ENCODE measurements at regions not wholly inside any gene's neighbourhood (a gene's known extent, or its start where the extent isn't known, plus 50 kb on each side); places are given as distances from the start of the nearest gene placed in this dataset.

GRCh38 chr5:141785135-141785534 is 93.1 kb downstream of the PCDH1 start:
- H3K27me3 ChIP-seq (ENCODE audit: control insufficient read depth, insufficient read depth, low read length), result peaks cover 17% of the 10 kb centered on the region
- no peaks in the 10 kb centered on the region for H3K4me1 ChIP-seq (ENCODE audit: control insufficient read depth, extremely low read depth, insufficient read depth, low read length)
- H2AFZ ChIP-seq (ENCODE audit: low read length), result no peak overlapping the region
- no peak overlapping the region for H3K9ac ChIP-seq (ENCODE audit: insufficient read depth, low read length)
- H3K4me2 ChIP-seq (ENCODE audit: extremely low read depth, insufficient read depth, low read length), result no peak overlapping the region
- H3K79me2 ChIP-seq (ENCODE audit: control insufficient read depth, insufficient read depth, low read length), result no peaks in the 10 kb centered on the region
- no peak for TF ChIP-seq EZH2 (IDR thresholded peaks at IDR 0.05; ENCODE audit: low read length, missing control alignments)
- no peak for TF ChIP-seq CTCF (conservative IDR thresholded peaks at IDR 0.05 in 1 of 2, IDR thresholded peaks at IDR 0.05 in 1 of 2; ENCODE audit: low read depth in 1 of 2, low read length in 2 of 2)
- H3K4me3 ChIP-seq (replicated peaks in 1 of 4; ENCODE audit: control extremely low read depth in 1 of 4, insufficient read depth in 1 of 4, low read depth in 3 of 4, low read length in 4 of 4), result no peak overlapping the region
- H3K36me3 ChIP-seq (ENCODE audit: control insufficient read depth, insufficient read depth, low read length), result no peaks in the 10 kb centered on the region
- no peak for DNase-seq (ENCODE audit: low read depth in 2 of 2)
- no peak overlapping the region for H3K27ac ChIP-seq (ENCODE audit: insufficient read depth, low read length)
- H3K9me3 ChIP-seq (ENCODE audit: control insufficient read depth, insufficient read depth, low read depth, low read length), result no peaks in the 10 kb centered on the region
- H4K20me1 ChIP-seq (ENCODE audit: control insufficient read depth, extremely low read depth, insufficient read depth, low read length), result no peaks in the 10 kb centered on the region

- Histone ChIP-seq H3K4me1 (ENCODE audit: control insufficient read depth, extremely low read depth, insufficient read depth, low read length) (no peaks in the 10 kb centered on the region), H3K36me3 (ENCODE audit: control insufficient read depth, insufficient read depth, low read length) (no peaks in the 10 kb centered on the region), H3K4me3 (replicated peaks in 1 of 4; ENCODE audit: control extremely low read depth in 1 of 4, insufficient read depth in 1 of 4, low read depth in 3 of 4, low read length in 4 of 4) (no peak overlapping the region), H3K27ac (ENCODE audit: insufficient read depth, low read length) (no peak overlapping the region), H3K79me2 (ENCODE audit: control insufficient read depth, insufficient read depth, low read length) (no peaks in the 10 kb centered on the region), H3K9me3 (ENCODE audit: control insufficient read depth, insufficient read depth, low read depth, low read length) (no peaks in the 10 kb centered on the region), H3K9ac (ENCODE audit: insufficient read depth, low read length) (no peak overlapping the region), H3K27me3 (ENCODE audit: control insufficient read depth, insufficient read depth, low read length) (peaks cover 17% of the 10 kb centered on the region), H3K4me2 (ENCODE audit: extremely low read depth, insufficient read depth, low read length) (no peak overlapping the region), H2AFZ (ENCODE audit: low read length) (no peak overlapping the region), H4K20me1 (ENCODE audit: control insufficient read depth, extremely low read depth, insufficient read depth, low read length) (no peaks in the 10 kb centered on the region)
- DNase-seq (ENCODE audit: low read depth in 2 of 2), result no peak
- TF ChIP-seq EZH2 (IDR thresholded peaks at IDR 0.05; ENCODE audit: low read length, missing control alignments) (no peak), CTCF (conservative IDR thresholded peaks at IDR 0.05 in 1 of 2, IDR thresholded peaks at IDR 0.05 in 1 of 2; ENCODE audit: low read depth in 1 of 2, low read length in 2 of 2) (no peak)
These were observed 93.7 kb downstream of the PCDH1 start for GRCh38 chr5:141784529-141784928.

DNA sequence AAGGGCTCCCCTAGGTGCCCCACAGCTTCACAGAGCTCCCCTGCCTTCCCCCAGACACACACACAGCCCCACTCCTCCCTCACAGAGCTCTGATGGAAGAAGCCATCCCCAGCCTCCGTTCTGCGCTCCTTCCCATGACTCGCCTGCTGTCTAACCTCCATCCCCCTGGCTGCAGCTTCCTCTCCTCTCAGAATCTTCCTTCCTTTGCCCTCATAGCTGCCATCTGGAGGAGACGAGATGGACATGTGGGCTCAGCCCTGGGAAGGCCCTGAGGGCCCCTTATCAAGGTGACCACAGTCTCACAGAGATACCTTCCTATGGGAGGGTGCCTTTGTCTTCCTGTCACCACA is 94.3 kb downstream of the PCDH1 start:
- Histone ChIP-seq H3K27me3 (ENCODE audit: control insufficient read depth, insufficient read depth, low read length) (peaks cover 14% of the 10 kb centered on the region), H3K4me2 (ENCODE audit: extremely low read depth, insufficient read depth, low read length) (no peak overlapping the region), H3K4me1 (ENCODE audit: control insufficient read depth, extremely low read depth, insufficient read depth, low read length) (no peaks in the 10 kb centered on the region), H3K9ac (ENCODE audit: insufficient read depth, low read length) (no peak overlapping the region), H3K36me3 (ENCODE audit: control insufficient read depth, insufficient read depth, low read length) (no peaks in the 10 kb centered on the region), H2AFZ (ENCODE audit: low read length) (no peak overlapping the region), H3K4me3 (replicated peaks in 1 of 4; ENCODE audit: control extremely low read depth in 1 of 4, insufficient read depth in 1 of 4, low read depth in 3 of 4, low read length in 4 of 4) (no peak overlapping the region), H3K27ac (ENCODE audit: insufficient read depth, low read length) (no peak overlapping the region), H3K9me3 (ENCODE audit: control insufficient read depth, insufficient read depth, low read depth, low read length) (no peaks in the 10 kb centered on the region), H4K20me1 (ENCODE audit: control insufficient read depth, extremely low read depth, insufficient read depth, low read length) (no peaks in the 10 kb centered on the region), H3K79me2 (ENCODE audit: control insufficient read depth, insufficient read depth, low read length) (no peaks in the 10 kb centered on the region)
- no peak for DNase-seq (ENCODE audit: low read depth in 2 of 2)
- TF ChIP-seq EZH2 (IDR thresholded peaks at IDR 0.05; ENCODE audit: low read length, missing control alignments) (no peak), CTCF (conservative IDR thresholded peaks at IDR 0.05 in 1 of 2, IDR thresholded peaks at IDR 0.05 in 1 of 2; ENCODE audit: low read depth in 1 of 2, low read length in 2 of 2) (no peak)

Data from fibroblast of lung (primary cell).